ENCODE measurements at regions not wholly inside any gene's neighbourhood (a gene's known extent, or its start where the extent isn't known, plus 50 kb on each side); places are given as distances from the start of the nearest gene placed in this dataset.

- TF ChIP-seq POLR2AphosphoS5 (IDR thresholded peaks at IDR 0.05; ENCODE audit: insufficient read depth, low read depth, low read length): no peak
- TF ChIP-seq CTCF (IDR thresholded peaks at IDR 0.05; ENCODE audit: extremely low read depth in 1 of 2, insufficient read depth in 1 of 2, low read depth in 1 of 2, low read length in 2 of 2): no peak
- TF ChIP-seq MYC (IDR thresholded peaks at IDR 0.05; ENCODE audit: low read depth, low read length): no peak
- no peak for TF ChIP-seq POLR2A (IDR thresholded peaks at IDR 0.05; ENCODE audit: low read depth, low read length)
- no peak for TF ChIP-seq EZH2 (IDR thresholded peaks at IDR 0.05; ENCODE audit: borderline replicate concordance, low read depth, low read length, severe bottlenecking)
These were observed 242.6 kb upstream of the THBS1 start for GRCh38 chr15:39338251-39338650.

All from endothelial cell of umbilical vein (primary cell).